Skeletal muscle satellite cell (primary cell): ENCODE measurements at regions not wholly inside any gene's neighbourhood (a gene's known extent, or its start where the extent isn't known, plus 50 kb on each side); places are given as distances from the start of the nearest gene placed in this dataset.
"Not testable (repeated sequence)": the region's sequence is repeated elsewhere in the genome, so short reads cannot be mapped to it uniquely, and the experiment has no call there.

ENCODE experiments used
- H3K27me3 ChIP-seq: 2 replicates; pipeline ENCODE4 v1.7.0; 2013; ENCODE audit warnings: low read length; ENCODE audit not compliant: control insufficient read depth, insufficient read depth
- H3K36me3 ChIP-seq: 2 replicates; pipeline ENCODE4 v1.7.0; 2013; ENCODE audit warnings: mild to moderate bottlenecking, control low read depth, low read length; ENCODE audit not compliant: insufficient read depth
- H3K4me1 ChIP-seq: 2 replicates; pipeline ENCODE4 v1.7.0; 2013; ENCODE audit warnings: low read length; ENCODE audit not compliant: control insufficient read depth, insufficient read depth
- H3K4me2 ChIP-seq: 2 replicates; pipeline ENCODE4 v1.7.0; 2013; ENCODE audit warnings: mild to moderate bottlenecking, low read length
- H3K4me3 ChIP-seq: 2 replicates; pipeline ENCODE4 v1.7.0; 2013; ENCODE audit warnings: low read length
- H3K9ac ChIP-seq: 2 replicates; pipeline ENCODE4 v1.7.0; 2013; ENCODE audit warnings: mild to moderate bottlenecking, low read depth, low read length, moderate library complexity
- H3K9me3 ChIP-seq: replicated peaks from 2 replicates; pipeline ENCODE4 v1.7.0; 2013; ENCODE audit warnings: mild to moderate bottlenecking, control low read depth, low read length

DNA sequence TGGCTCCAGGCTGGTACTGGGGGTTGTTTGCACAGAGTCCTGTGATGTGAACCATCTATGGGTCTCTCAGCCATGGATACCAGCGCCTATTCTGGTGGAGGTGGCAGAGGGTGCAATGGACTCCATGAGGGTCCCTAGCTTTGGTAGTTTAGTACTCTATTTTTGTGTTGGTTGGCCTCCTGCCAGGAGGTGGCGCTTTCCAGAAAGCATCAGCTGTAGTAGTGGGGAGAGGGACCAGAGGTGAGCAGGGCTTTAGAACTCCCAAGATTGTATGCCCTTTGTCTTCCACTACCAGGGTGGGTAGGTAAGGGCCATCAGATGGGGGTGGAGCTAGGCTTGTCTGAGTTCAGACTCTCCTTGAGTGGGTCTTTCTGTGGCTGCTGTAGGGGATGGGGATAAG, 177.6 kb downstream of the TM2D1 start:
- H3K9me3 ChIP-seq, H3K9ac ChIP-seq, H3K4me3 ChIP-seq, H3K27me3 ChIP-seq, H3K4me2 ChIP-seq, H3K36me3 ChIP-seq, H3K4me1 ChIP-seq: not testable (repeated sequence)

DNA sequence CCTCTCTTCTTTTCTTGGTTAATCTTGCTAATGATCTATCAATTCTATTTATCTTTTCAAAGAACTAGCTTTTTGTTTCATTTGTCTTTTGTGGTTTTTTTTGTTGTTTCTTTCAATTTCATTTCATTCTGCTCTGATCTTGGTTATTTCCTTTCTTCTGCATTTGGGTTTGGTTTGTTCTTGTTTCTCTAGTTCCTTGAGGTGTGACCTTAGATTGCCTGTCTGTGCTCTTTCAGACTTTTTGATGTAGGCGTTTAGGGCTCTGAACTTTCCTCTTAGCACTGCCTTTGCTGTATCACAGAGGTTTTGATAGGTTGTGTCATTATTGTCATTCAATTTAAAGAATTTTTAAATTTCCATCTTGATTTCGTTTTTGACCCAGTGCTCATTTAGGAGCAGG, 180.1 kb downstream of the TM2D1 start:
- H3K4me3 ChIP-seq, H3K4me1 ChIP-seq, H3K36me3 ChIP-seq, H3K9me3 ChIP-seq, H3K9ac ChIP-seq, H3K27me3 ChIP-seq, H3K4me2 ChIP-seq: not testable (repeated sequence)

- H3K4me2 ChIP-seq, H3K9ac ChIP-seq, H3K9me3 ChIP-seq, H3K36me3 ChIP-seq, H3K4me1 ChIP-seq, H3K4me3 ChIP-seq, H3K27me3 ChIP-seq: not testable (repeated sequence)
Measured at GRCh38 chr1:61543498-61543897, 181.4 kb downstream of the TM2D1 start.

- H3K4me2 ChIP-seq: no peak overlapping the region
- H3K9me3 ChIP-seq: no peaks in the 10 kb centered on the region
- H3K9ac ChIP-seq: no peak overlapping the region
- H3K27me3 ChIP-seq: no peaks in the 10 kb centered on the region
- H3K36me3 ChIP-seq: no peaks in the 10 kb centered on the region
- H3K4me3 ChIP-seq: no peak overlapping the region
- H3K4me1 ChIP-seq: no peaks in the 10 kb centered on the region
Measured at GRCh38 chr1:61539720-61540462, 185.1 kb downstream of the TM2D1 start.

- Histone ChIP-seq H3K27me3 (no peaks in the 10 kb centered on the region), H3K9ac (no peak overlapping the region), H3K4me1 (no peaks in the 10 kb centered on the region)
Measured at GRCh38 chr1:61538228-61538627, 186.7 kb downstream of the TM2D1 start.

DNA sequence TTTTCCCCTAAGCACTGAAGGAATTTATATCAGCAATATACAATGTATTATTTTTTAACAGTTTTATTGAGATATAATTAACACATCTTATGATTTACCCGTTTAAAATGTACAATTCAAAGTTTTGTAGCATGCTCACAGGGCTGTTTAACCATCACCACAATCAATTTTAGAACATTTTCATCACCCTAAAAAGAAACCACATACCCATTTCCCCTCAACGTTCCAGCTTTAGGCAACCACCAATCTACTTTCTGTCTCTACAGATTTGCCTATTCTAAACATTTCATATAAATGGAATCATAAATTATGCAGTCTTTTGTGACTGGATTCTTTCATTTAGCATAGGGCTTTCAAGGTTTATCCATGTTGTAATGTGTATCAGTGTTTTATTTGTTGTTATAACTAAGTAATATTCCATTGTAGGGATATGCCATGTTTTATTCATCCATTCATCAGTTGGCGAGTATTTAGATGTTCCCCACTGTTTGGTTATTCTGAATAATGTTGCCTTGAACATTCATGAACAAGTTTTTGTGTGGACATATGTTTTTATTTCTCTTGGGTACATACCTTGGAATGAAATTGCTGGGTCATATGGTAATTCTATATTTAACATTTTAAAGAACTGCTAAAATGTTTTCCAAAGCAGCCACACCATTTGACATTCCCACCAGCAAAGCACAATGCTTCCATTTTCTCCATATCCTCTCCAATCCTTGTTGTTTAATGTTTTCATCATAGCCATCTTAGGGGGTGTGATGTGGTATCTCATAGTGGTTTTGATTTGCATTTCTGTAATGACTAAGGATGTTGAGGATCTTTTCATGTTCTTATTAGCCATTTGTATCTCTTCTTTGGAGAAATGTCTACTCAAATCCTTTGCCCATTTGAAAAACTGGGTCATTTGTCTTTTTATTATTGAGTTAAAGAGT, 188.5 kb downstream of the TM2D1 start:
- Histone ChIP-seq H3K4me2 (no peak overlapping the region), H3K9me3 (no peaks in the 10 kb centered on the region), H3K36me3 (no peaks in the 10 kb centered on the region), H3K4me1 (no peaks in the 10 kb centered on the region), H3K4me3 (no peak overlapping the region), H3K9ac (no peak overlapping the region), H3K27me3 (no peaks in the 10 kb centered on the region)

More at GRCh38 chr1:61538228-61538627, 186.7 kb downstream of the TM2D1 start:
- no peak overlapping the region for H3K4me2 ChIP-seq
- H3K4me3 ChIP-seq: no peak overlapping the region
- H3K36me3 ChIP-seq: no peaks in the 10 kb centered on the region
- no peaks in the 10 kb centered on the region for H3K9me3 ChIP-seq

GRCh38 chr1:61534847-61535246, 190.1 kb downstream of the TM2D1 start:
- H3K36me3 ChIP-seq: no peaks in the 10 kb centered on the region
- H3K4me2 ChIP-seq: no peak overlapping the region
- no peak overlapping the region for H3K9ac ChIP-seq
- no peaks in the 10 kb centered on the region for H3K27me3 ChIP-seq
- no peak overlapping the region for H3K4me3 ChIP-seq
- H3K4me1 ChIP-seq: no peaks in the 10 kb centered on the region
- H3K9me3 ChIP-seq: no peaks in the 10 kb centered on the region

GRCh38 chr1:61533546-61533945, 191.4 kb downstream of the TM2D1 start:
- no peak overlapping the region for H3K9ac ChIP-seq
- no peaks in the 10 kb centered on the region for H3K36me3 ChIP-seq
- H3K4me3 ChIP-seq: no peak overlapping the region
- H3K9me3 ChIP-seq: no peaks in the 10 kb centered on the region
- no peaks in the 10 kb centered on the region for H3K4me1 ChIP-seq
- no peaks in the 10 kb centered on the region for H3K27me3 ChIP-seq
- no peak overlapping the region for H3K4me2 ChIP-seq

- H3K4me3 ChIP-seq: no peak overlapping the region
- H3K4me1 ChIP-seq: no peaks in the 10 kb centered on the region
- no peak overlapping the region for H3K4me2 ChIP-seq
- H3K27me3 ChIP-seq: no peaks in the 10 kb centered on the region
- H3K36me3 ChIP-seq: no peaks in the 10 kb centered on the region
- H3K9ac ChIP-seq: no peak overlapping the region
- no peaks in the 10 kb centered on the region for H3K9me3 ChIP-seq
Measured at GRCh38 chr1:61531716-61532115, 193.2 kb downstream of the TM2D1 start.

DNA sequence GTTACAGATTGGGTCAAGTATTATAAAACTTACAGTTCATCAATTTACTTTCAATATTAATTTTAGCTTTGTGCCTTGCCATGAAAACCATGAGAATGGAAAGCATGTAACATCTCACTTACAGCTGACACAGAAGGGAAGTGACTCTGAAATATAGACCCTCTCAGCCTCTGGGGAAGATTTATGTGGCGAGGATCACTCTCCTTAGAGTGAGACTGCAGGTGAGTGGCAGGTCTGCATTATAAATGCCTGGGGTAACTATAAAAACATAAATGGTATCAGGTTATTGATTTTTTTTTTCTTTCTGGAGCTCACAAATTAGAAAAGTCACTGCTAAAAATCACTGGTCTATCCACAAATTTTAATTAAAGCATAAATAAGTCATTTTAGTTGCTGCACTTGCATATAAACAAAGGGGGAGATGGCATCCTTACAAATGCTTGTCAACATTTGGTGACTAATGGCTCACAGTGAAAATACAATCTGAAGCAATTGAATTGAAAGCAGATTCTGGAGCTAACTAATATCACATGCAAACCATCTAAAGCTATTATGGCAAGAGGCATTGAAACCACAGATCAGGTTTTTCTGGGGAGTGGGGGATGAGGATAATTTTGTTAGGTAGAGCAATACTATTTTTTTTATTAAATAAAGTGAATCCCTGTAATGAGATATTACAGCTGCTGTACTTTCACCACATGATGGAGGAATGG, 200.9 kb downstream of the TM2D1 start:
- no peak overlapping the region for H3K9ac ChIP-seq
- no peaks in the 10 kb centered on the region for H3K36me3 ChIP-seq
- no peaks in the 10 kb centered on the region for H3K9me3 ChIP-seq
- no peak overlapping the region for H3K4me2 ChIP-seq
- H3K27me3 ChIP-seq: no peaks in the 10 kb centered on the region
- no peaks in the 10 kb centered on the region for H3K4me1 ChIP-seq
- H3K4me3 ChIP-seq: no peak overlapping the region

GRCh38 chr1:61523229-61523628, 201.7 kb downstream of the TM2D1 start:
- H3K4me3 ChIP-seq: no peak overlapping the region

More at GRCh38 chr1:61523229-61523628, 201.7 kb downstream of the TM2D1 start:
- no peak overlapping the region for H3K4me2 ChIP-seq
- H3K9ac ChIP-seq: no peak overlapping the region
- no peaks in the 10 kb centered on the region for H3K36me3 ChIP-seq
- no peaks in the 10 kb centered on the region for H3K9me3 ChIP-seq
- H3K27me3 ChIP-seq: no peaks in the 10 kb centered on the region
- H3K4me1 ChIP-seq: no peaks in the 10 kb centered on the region
